ENCODE measurements at regions not wholly inside any gene's neighbourhood (a gene's known extent, or its start where the extent isn't known, plus 50 kb on each side); places are given as distances from the start of the nearest gene placed in this dataset.

GRCh38 chr1:82491301-82492048 lies 690.7 kb downstream of the ADGRL2 start:
- peak; percentile 1 for DNase-seq (ENCODE audit: low read depth)

GRCh38 chr1:82487778-82488177 lies 687.0 kb downstream of the ADGRL2 start:
- DNase-seq (ENCODE audit: low read depth): no peak

- DNase-seq (ENCODE audit: low read depth): no peak
Observed at GRCh38 chr1:82486969-82487368, 686.2 kb downstream of the ADGRL2 start.

- DNase-seq (ENCODE audit: low read depth): no peak
Observed at GRCh38 chr1:82486468-82486867, 685.7 kb downstream of the ADGRL2 start.

GRCh38 chr1:82485591-82486369 lies 685.0 kb downstream of the ADGRL2 start:
- no peak for DNase-seq (ENCODE audit: low read depth)

- no peak for DNase-seq (ENCODE audit: low read depth)
Observed at GRCh38 chr1:82483146-82483545, 682.4 kb downstream of the ADGRL2 start.

- DNase-seq (ENCODE audit: low read depth): no peak
Observed at GRCh38 chr1:82478916-82479315, 678.2 kb downstream of the ADGRL2 start.

GRCh38 chr1:82472489-82473131 lies 671.9 kb downstream of the ADGRL2 start:
- DNase-seq (ENCODE audit: low read depth): no peak

- no peak for DNase-seq (ENCODE audit: low read depth)
Observed at GRCh38 chr1:82466891-82467290, 666.2 kb downstream of the ADGRL2 start.

GRCh38 chr1:82466416-82466815 lies 665.7 kb downstream of the ADGRL2 start:
- DNase-seq (ENCODE audit: low read depth): no peak

- no peak for DNase-seq (ENCODE audit: low read depth)
Observed at GRCh38 chr1:82465024-82465423, 664.3 kb downstream of the ADGRL2 start.

- DNase-seq (ENCODE audit: low read depth): no peak
Observed at GRCh38 chr1:82464362-82465001, 663.7 kb downstream of the ADGRL2 start.

GRCh38 chr1:82463951-82464350 lies 663.2 kb downstream of the ADGRL2 start:
- DNase-seq (ENCODE audit: low read depth): no peak

- DNase-seq (ENCODE audit: low read depth): no peak
Observed at GRCh38 chr1:82462366-82462765, 661.6 kb downstream of the ADGRL2 start.

GRCh38 chr1:82455342-82455741 lies 654.6 kb downstream of the ADGRL2 start:
- no peak for DNase-seq (ENCODE audit: low read depth)

GRCh38 chr1:82454431-82454830 lies 653.7 kb downstream of the ADGRL2 start:
- DNase-seq (ENCODE audit: low read depth): no peak

GRCh38 chr1:82453511-82454185 lies 652.9 kb downstream of the ADGRL2 start:
- no peak for DNase-seq (ENCODE audit: low read depth)

GRCh38 chr1:82452096-82452495 lies 651.4 kb downstream of the ADGRL2 start:
- DNase-seq (ENCODE audit: low read depth): no peak

GRCh38 chr1:82451191-82451590 lies 650.5 kb downstream of the ADGRL2 start:
- DNase-seq (ENCODE audit: low read depth): no peak

GRCh38 chr1:82449506-82450057 lies 648.8 kb downstream of the ADGRL2 start:
- DNase-seq (ENCODE audit: low read depth): peak; percentile 1

GRCh38 chr1:82446955-82447354 lies 646.2 kb downstream of the ADGRL2 start:
- no peak for DNase-seq (ENCODE audit: low read depth)

GRCh38 chr1:82446236-82446635 lies 645.5 kb downstream of the ADGRL2 start:
- no peak for DNase-seq (ENCODE audit: low read depth)
